Upper lobe of right lung (tissue), 1 donor: ENCODE measurements at regions not wholly inside any gene's neighbourhood (a gene's known extent, or its start where the extent isn't known, plus 50 kb on each side); places are given as distances from the start of the nearest gene placed in this dataset.

Experiments
- ATAC-seq: fragments of 200-7000 bp; cut with Tn5 transposase; one replicate; pipeline ENCODE4 v1.9.1; 2020; ENCODE audit warnings: mild to moderate bottlenecking, moderate library complexity
- DNase-seq: peaks from one replicate; pipeline ENCODE4 v3.0.0-alpha.2; 2020
- H3K27ac ChIP-seq: fragments of 200-600 bp; one replicate; pipeline ENCODE4 v1.8.0; 2022
- H3K27me3 ChIP-seq: fragments of 200-600 bp; one replicate; pipeline ENCODE4 v1.8.0; 2022; ENCODE audit warnings: mild to moderate bottlenecking
- H3K36me3 ChIP-seq: fragments of 200-600 bp; one replicate; pipeline ENCODE4 v1.8.0; 2022
- H3K4me1 ChIP-seq: fragments of 200-600 bp; one replicate; pipeline ENCODE4 v1.8.0; 2022
- H3K4me3 ChIP-seq: fragments of 200-600 bp; one replicate; pipeline ENCODE4 v1.8.0; 2022; ENCODE audit warnings: mild to moderate bottlenecking
- H3K9me3 ChIP-seq: fragments of 200-600 bp; one replicate; pipeline ENCODE4 v1.8.0; 2022
- intact Hi-C: fragments of 100-400 bp; cut with DNase I; formaldehyde crosslinking; loops from one replicate; pipeline ENCODE4 v1.11.0; 2022
- TF ChIP-seq, protein P1 (sequence below): fragments of 200-600 bp; IDR thresholded peaks from one replicate; pipeline ENCODE4 v1.8.0; 2022; ENCODE audit warnings: antibody characterized with exemption
- donor health status: DM: no; HTN: yes; CAD: no; lungs with severe emphysema.

GRCh38 chr7:25408012-25408687 is 179.9 kb upstream of the NPVF start:
- TF ChIP-seq, protein P1, sequence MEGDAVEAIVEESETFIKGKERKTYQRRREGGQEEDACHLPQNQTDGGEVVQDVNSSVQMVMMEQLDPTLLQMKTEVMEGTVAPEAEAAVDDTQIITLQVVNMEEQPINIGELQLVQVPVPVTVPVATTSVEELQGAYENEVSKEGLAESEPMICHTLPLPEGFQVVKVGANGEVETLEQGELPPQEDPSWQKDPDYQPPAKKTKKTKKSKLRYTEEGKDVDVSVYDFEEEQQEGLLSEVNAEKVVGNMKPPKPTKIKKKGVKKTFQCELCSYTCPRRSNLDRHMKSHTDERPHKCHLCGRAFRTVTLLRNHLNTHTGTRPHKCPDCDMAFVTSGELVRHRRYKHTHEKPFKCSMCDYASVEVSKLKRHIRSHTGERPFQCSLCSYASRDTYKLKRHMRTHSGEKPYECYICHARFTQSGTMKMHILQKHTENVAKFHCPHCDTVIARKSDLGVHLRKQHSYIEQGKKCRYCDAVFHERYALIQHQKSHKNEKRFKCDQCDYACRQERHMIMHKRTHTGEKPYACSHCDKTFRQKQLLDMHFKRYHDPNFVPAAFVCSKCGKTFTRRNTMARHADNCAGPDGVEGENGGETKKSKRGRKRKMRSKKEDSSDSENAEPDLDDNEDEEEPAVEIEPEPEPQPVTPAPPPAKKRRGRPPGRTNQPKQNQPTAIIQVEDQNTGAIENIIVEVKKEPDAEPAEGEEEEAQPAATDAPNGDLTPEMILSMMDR: no peak
- Histone ChIP-seq H3K4me1 (no peaks in the 10 kb centered on the region), H3K27ac (no peak overlapping the region), H3K4me3 (no peak overlapping the region), H3K27me3 (no peaks in the 10 kb centered on the region), H3K9me3 (no peaks in the 10 kb centered on the region), H3K36me3 (no peaks in the 10 kb centered on the region)
- intact Hi-C loops: no loop called here
- ATAC-seq (no peak), DNase-seq (no peak)

GRCh38 chr7:25408876-25409275 is 180.6 kb upstream of the NPVF start:
- no peaks in the 10 kb centered on the region for H3K27me3 ChIP-seq
- DNase-seq (no peak), ATAC-seq (no peak)
- intact Hi-C loops: no loop called here
- no peak overlapping the region for H3K27ac ChIP-seq
- H3K4me3 ChIP-seq: no peak overlapping the region
- H3K9me3 ChIP-seq: no peaks in the 10 kb centered on the region
- TF ChIP-seq, protein P1: no peak
- no peaks in the 10 kb centered on the region for H3K36me3 ChIP-seq
- H3K4me1 ChIP-seq: no peaks in the 10 kb centered on the region

GRCh38 chr7:25409897-25410636 is 181.8 kb upstream of the NPVF start:
- H3K9me3 ChIP-seq: no peaks in the 10 kb centered on the region
- DNase-seq (no peak), ATAC-seq (no peak)
- H3K4me1 ChIP-seq: no peaks in the 10 kb centered on the region
- H3K27ac ChIP-seq: no peak overlapping the region
- no peak overlapping the region for H3K4me3 ChIP-seq
- intact Hi-C loops: no loop called here
- TF ChIP-seq, protein P1: no peak
- no peaks in the 10 kb centered on the region for H3K27me3 ChIP-seq
- no peaks in the 10 kb centered on the region for H3K36me3 ChIP-seq

DNA sequence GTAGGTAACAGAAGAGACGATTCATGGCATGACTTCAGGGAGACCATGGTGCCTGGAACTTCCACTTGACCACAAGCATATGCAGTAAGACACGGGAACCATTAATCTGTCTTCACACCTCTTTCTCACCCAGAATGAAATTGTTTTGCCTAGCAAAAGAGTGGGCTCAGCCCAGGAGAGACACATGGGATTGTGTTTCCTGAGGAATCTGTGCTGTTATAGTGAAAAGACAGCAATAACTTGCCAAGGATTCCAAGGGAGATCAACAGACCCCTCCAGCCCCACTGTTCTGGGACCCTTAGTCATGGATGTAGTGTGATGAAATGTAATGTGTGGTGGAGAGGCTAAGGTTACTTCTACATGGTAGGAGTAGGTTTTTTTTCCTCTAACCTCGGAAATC is 192.5 kb upstream of the NPVF start:
- DNase-seq (no peak), ATAC-seq (no peak)
- no peak overlapping the region for H3K27ac ChIP-seq
- no peaks in the 10 kb centered on the region for H3K4me1 ChIP-seq
- H3K36me3 ChIP-seq: no peaks in the 10 kb centered on the region
- H3K9me3 ChIP-seq: no peaks in the 10 kb centered on the region
- H3K27me3 ChIP-seq: no peaks in the 10 kb centered on the region
- H3K4me3 ChIP-seq: no peak overlapping the region
- intact Hi-C loops: no loop called here
- TF ChIP-seq, protein P1: no peak

GRCh38 chr7:25424113-25424512 is 195.8 kb upstream of the NPVF start:
- H3K9me3 ChIP-seq: no peaks in the 10 kb centered on the region
- H3K4me1 ChIP-seq: no peaks in the 10 kb centered on the region
- no peaks in the 10 kb centered on the region for H3K36me3 ChIP-seq
- DNase-seq (no peak), ATAC-seq (no peak)
- intact Hi-C loops: no loop called here
- no peak overlapping the region for H3K4me3 ChIP-seq
- TF ChIP-seq, protein P1: no peak
- no peak overlapping the region for H3K27ac ChIP-seq
- H3K27me3 ChIP-seq: no peaks in the 10 kb centered on the region
